Small intestine (tissue), 7 donors: ENCODE measurements at regions not wholly inside any gene's neighbourhood (a gene's known extent, or its start where the extent isn't known, plus 50 kb on each side); places are given as distances from the start of the nearest gene placed in this dataset.
"Not testable (repeated sequence)": the region's sequence is repeated elsewhere in the genome, so short reads cannot be mapped to it uniquely, and the experiment has no call there.

ENCODE experiments used
- DNase-seq, 2 donors: peaks; one replicate each; pipeline versions ENCODE4 v3.0.0 to v3.0.0-alpha.2; 2013
- FAIRE-seq: peaks from 2 replicates; lab custom pipeline; 2012; peaks lifted over from hg19 to GRCh38; lab: Jason Lieb, UNC
- H3K27ac ChIP-seq, 3 donors: one replicate each; pipeline ENCODE4 v1.5.1; 2013; ENCODE audit warnings: low read length in 2 of 3, mild to moderate bottlenecking in 2 of 3, control low read depth in 1 of 3, inconsistent platforms in 1 of 3, low read depth in 1 of 3, moderate library complexity in 1 of 3
- H3K27me3 ChIP-seq, 3 donors: one replicate each; pipeline ENCODE4 v1.6.1; 2013; ENCODE audit warnings: low read length in 3 of 3, inconsistent platforms in 1 of 3; ENCODE audit not compliant: control insufficient read depth in 3 of 3, insufficient read depth in 3 of 3
- H3K36me3 ChIP-seq, 3 donors: one replicate each; pipeline ENCODE4 v1.6.1; 2013; ENCODE audit warnings: low read length in 3 of 3, inconsistent platforms in 1 of 3, low read depth in 1 of 3, mild to moderate bottlenecking in 1 of 3, moderate library complexity in 1 of 3; ENCODE audit not compliant: control insufficient read depth in 3 of 3, insufficient read depth in 2 of 3
- H3K4me1 ChIP-seq, 3 donors: one replicate each; pipeline ENCODE4 v1.6.1; 2013; ENCODE audit warnings: low read length in 2 of 3, inconsistent platforms in 1 of 3, low read depth in 1 of 3, mild to moderate bottlenecking in 1 of 3, moderate library complexity in 1 of 3; ENCODE audit not compliant: control insufficient read depth in 3 of 3, insufficient read depth in 2 of 3
- H3K4me3 ChIP-seq, 3 donors: one replicate each; pipeline ENCODE4 v1.5.1; 2013; ENCODE audit warnings: low read length in 3 of 3, control low read depth in 1 of 3, inconsistent platforms in 1 of 3, low read depth in 1 of 3, mild to moderate bottlenecking in 1 of 3, moderate library complexity in 1 of 3
- H3K9me3 ChIP-seq, 2 donors: one replicate each; pipeline ENCODE4 v1.6.1; 2013; ENCODE audit warnings: low read depth in 1 of 2, low read length in 1 of 2; ENCODE audit not compliant: control insufficient read depth in 2 of 2, insufficient read depth in 1 of 2
- WGBS, 3 donors: extraction: QIAGEN DNeasy Blood & Tissue Kit; methylation state at CpG; one replicate each; pipeline ENCODE4 v1.1.7; 2013; 5-methylcytosine and 5-hydroxymethylcytosine counted together
- donor health status: healthy with polysubstance abuse.
- donor health status: control.
- donor health status: control.
- donor health status: Bipolar disorder and iron deficiency.
- donor health status: healthy.

DNA sequence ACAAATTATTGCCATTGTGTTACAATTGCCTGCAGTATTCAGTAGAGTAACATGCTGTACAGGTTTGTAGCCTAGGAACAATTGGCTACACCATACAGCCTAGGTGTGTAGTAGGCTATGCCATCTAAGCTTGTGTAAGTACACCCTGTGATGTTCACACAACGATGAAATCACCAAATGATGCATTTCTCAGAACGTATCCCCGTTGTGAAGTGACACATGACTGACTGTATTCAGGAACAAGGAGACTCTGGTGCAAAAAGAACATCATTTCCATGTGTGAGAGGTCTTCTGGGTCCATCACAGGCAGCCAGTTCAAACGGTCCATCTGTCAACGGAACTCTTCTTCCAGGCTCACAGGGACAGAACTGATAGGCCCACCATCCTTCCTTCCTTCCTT is 263.7 kb downstream of the ANAPC1 start:
- DNase-seq: no peak
- Histone ChIP-seq H3K27me3 (no peaks in the 10 kb centered on the region), H3K4me1 (no peaks in the 10 kb centered on the region), H3K36me3 (no peaks in the 10 kb centered on the region), H3K27ac (no peak overlapping the region), H3K9me3 (no peaks in the 10 kb centered on the region), H3K4me3 (no peak overlapping the region)
- no peak for FAIRE-seq
- WGBS, 3 donors: 84 to 91% (median 86%) methylated on average over 5 of the region's 5 CpGs

- no peaks in the 10 kb centered on the region for H3K4me1 ChIP-seq
- H3K9me3 ChIP-seq: peaks cover 0 to 2% of the 10 kb centered on the region in 2 donors
- H3K27me3 ChIP-seq: no peaks in the 10 kb centered on the region
- no peak overlapping the region for H3K4me3 ChIP-seq
- 95 to 97% (median 95%) methylated on average over 3 of the region's 3 CpGs for WGBS, 3 donors
- H3K27ac ChIP-seq: no peak overlapping the region
- H3K36me3 ChIP-seq: no peaks in the 10 kb centered on the region
- DNase-seq (no peak), FAIRE-seq (no peak)
These were observed 261.1 kb downstream of the ANAPC1 start for GRCh38 chr2:111622859-111623258.

DNA sequence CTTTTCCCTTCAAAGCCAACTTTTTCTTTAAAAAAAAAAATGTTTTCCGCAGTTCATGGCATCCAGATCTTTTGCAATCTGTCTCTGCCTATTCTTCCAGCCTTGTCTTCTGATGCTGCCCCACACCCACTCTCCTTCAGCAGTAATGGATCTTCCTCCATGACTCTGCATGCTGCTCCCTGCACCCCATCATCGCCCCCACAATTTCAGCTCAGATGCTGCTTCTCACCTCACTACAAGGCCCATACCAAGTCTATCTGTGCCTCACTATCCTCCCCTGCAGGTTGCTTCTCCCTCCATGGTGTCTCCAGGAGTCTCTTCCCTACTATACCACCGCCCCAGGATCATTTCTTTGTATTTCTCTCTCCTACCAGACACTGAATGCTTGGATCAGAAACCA is 260.6 kb downstream of the ANAPC1 start:
- no peak for DNase-seq
- no peaks in the 10 kb centered on the region for H3K4me1 ChIP-seq
- H3K27me3 ChIP-seq: no peaks in the 10 kb centered on the region
- H3K9me3 ChIP-seq: peaks cover 0 to 4% of the 10 kb centered on the region in 2 donors
- FAIRE-seq: no peak
- 94 to 96% (median 95%) methylated on average over 3 of the region's 3 CpGs for WGBS, 3 donors
- H3K27ac ChIP-seq: no peak overlapping the region
- H3K4me3 ChIP-seq: no peak overlapping the region
- H3K36me3 ChIP-seq: no peaks in the 10 kb centered on the region

- Histone ChIP-seq H3K4me1 (no peaks in the 10 kb centered on the region), H3K27ac (no peak overlapping the region), H3K9me3 (peaks cover 0 to 8% of the 10 kb centered on the region in 2 donors), H3K36me3 (no peaks in the 10 kb centered on the region), H3K27me3 (no peaks in the 10 kb centered on the region), H3K4me3 (no peak overlapping the region)
- no peak for FAIRE-seq
- peak in 1 of 2 donors; percentile 35 for DNase-seq
- 56 to 63% (median 61%) methylated on average over 3 of the region's 3 CpGs for WGBS, 3 donors
These were observed 259.4 kb downstream of the ANAPC1 start for GRCh38 chr2:111624411-111625156.

DNA sequence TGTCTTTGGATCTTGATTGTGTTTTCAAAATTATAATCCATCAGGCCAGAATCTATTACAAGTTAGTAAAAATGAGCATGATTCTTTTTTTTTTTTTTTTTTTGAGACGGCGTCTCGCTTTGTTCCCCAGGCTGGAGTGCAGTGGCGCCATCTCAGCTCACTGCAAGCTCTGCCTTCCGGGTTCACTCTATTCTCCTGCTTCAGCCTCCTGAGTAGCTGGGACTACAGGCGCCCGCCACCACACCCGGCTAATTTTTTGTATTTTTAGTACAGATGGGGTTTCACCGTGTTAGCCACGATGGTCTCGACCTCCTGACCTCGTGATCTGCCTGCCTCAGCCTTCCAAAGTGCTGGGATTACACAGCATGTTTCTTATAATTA is 258.8 kb downstream of the ANAPC1 start:
- not testable (repeated sequence) for H3K4me1 ChIP-seq, H3K9me3 ChIP-seq, DNase-seq, FAIRE-seq, H3K36me3 ChIP-seq, H3K27me3 ChIP-seq, H3K27ac ChIP-seq, H3K4me3 ChIP-seq
- 71 to 80% (median 72%) methylated on average over 10 to 12 of the region's 12 CpGs for WGBS, 3 donors

- no peak overlapping the region for H3K4me3 ChIP-seq
- H3K36me3 ChIP-seq: no peaks in the 10 kb centered on the region
- peaks cover 0 to 14% of the 10 kb centered on the region in 2 donors for H3K9me3 ChIP-seq
- WGBS, 3 donors: 85 to 93% (median 89%) methylated on average over 2 of the region's 2 CpGs
- DNase-seq (peak in 1 of 2 donors; percentile 35), FAIRE-seq (no peak)
- no peak overlapping the region for H3K27ac ChIP-seq
- H3K4me1 ChIP-seq: no peaks in the 10 kb centered on the region
- no peaks in the 10 kb centered on the region for H3K27me3 ChIP-seq
These were observed 257.7 kb downstream of the ANAPC1 start for GRCh38 chr2:111626037-111626864.

GRCh38 chr2:111626865-111627163 is 257.2 kb downstream of the ANAPC1 start:
- Histone ChIP-seq H3K4me1 (no peaks in the 10 kb centered on the region), H3K27me3 (no peaks in the 10 kb centered on the region), H3K27ac (no peak overlapping the region), H3K36me3 (no peaks in the 10 kb centered on the region), H3K9me3 (peaks cover 0 to 14% of the 10 kb centered on the region in 2 donors), H3K4me3 (no peak overlapping the region)
- FAIRE-seq: no peak
- DNase-seq: no peak

GRCh38 chr2:111627256-111627655 is 256.7 kb downstream of the ANAPC1 start:
- FAIRE-seq (no peak), DNase-seq (no peak)
- Histone ChIP-seq H3K27ac (no peak overlapping the region), H3K4me3 (no peak overlapping the region), H3K36me3 (no peaks in the 10 kb centered on the region), H3K4me1 (no peaks in the 10 kb centered on the region), H3K9me3 (peaks cover 0 to 14% of the 10 kb centered on the region in 2 donors), H3K27me3 (no peaks in the 10 kb centered on the region)
- 85 to 89% (median 85%) methylated on average over 5 of the region's 5 CpGs for WGBS, 3 donors
